Motor neuron (in vitro differentiated cells): ENCODE measurements at regions not wholly inside any gene's neighbourhood (a gene's known extent, or its start where the extent isn't known, plus 50 kb on each side); places are given as distances from the start of the nearest gene placed in this dataset.
A peak's percentile ranks its signal among the peaks of the same experiment; 100 is the strongest.

Source experiments
- ATAC-seq, 8 experiments: fragments of 200-7000 bp; cut with Tn5 transposase; replicated peaks in 6 of 8; 2 replicates each; pipeline ENCODE4 v1.8.0; 2021; ENCODE audit warnings: mild to moderate bottlenecking in 8 of 8, moderate library complexity in 8 of 8
- H3K27ac ChIP-seq, 2 donors: fragments of 250-450 bp; sonication (Bioruptor Pico); 2 replicates each; pipeline ENCODE4 v1.9.0; 2021; ENCODE audit warnings: antibody characterized with exemption in 2 of 2, mild to moderate bottlenecking in 2 of 2, moderate library complexity in 1 of 2
- H3K4me1 ChIP-seq, 2 donors: fragments of 250-450 bp; sonication (Bioruptor Pico); replicated peaks in 1 of 2; 2 replicates each; pipeline ENCODE4 v1.6.1; 2021; ENCODE audit warnings: antibody characterized with exemption in 2 of 2, mild to moderate bottlenecking in 2 of 2, moderate library complexity in 1 of 2
- H3K4me3 ChIP-seq, 5 donors: fragments of 250-450 bp; sonication (Bioruptor Pico); 2 replicates each; pipeline ENCODE4 v1.9.0; 2021; ENCODE audit warnings: antibody characterized with exemption in 5 of 5, mild to moderate bottlenecking in 5 of 5, moderate library complexity in 4 of 5
- WGBS, 10 experiments: fragments of 450-650 bp; shearing (Covaris generic); methylation state at CpG; one replicate each; pipeline ENCODE4 v1.0.0; 2022; 5-methylcytosine and 5-hydroxymethylcytosine counted together
- in situ Hi-C, 9 experiments: fragments of 400-800 bp; cut with MboI; loops; one replicate each; pipeline ENCODE4 v1.15.0; 2021; ENCODE audit warnings: low sequenced_read_pairs in 9 of 9, low pct_unique_long_range_greater_than_20kb in 2 of 9; ENCODE audit not compliant: unreplicated experiment in 9 of 9

- ATAC-seq = no peak
These were observed 96.8 kb downstream of the DKK1 start for GRCh38 chr10:52410916-52411315.

GRCh38 chr10:52419281-52419680 lies 105.2 kb downstream of the DKK1 start:
- in situ Hi-C loops = no loop called here
- H3K27ac ChIP-seq = no peak overlapping the region
- peak in 2 of 8 experiments; percentile 46 to 68 for ATAC-seq
- no peak overlapping the region for H3K4me3 ChIP-seq
- no peaks in the 10 kb centered on the region for H3K4me1 ChIP-seq

More at GRCh38 chr10:52410916-52411315, 96.8 kb downstream of the DKK1 start:
- no peak overlapping the region for H3K4me3 ChIP-seq
- H3K4me1 ChIP-seq = no peaks in the 10 kb centered on the region
- no peak overlapping the region for H3K27ac ChIP-seq
- in situ Hi-C loops = no loop called here
- WGBS, 10 experiments = 73 to 100% (median 95%) methylated on average over 3 to 12 of the region's 21 CpGs; no CpG with 5 or more reads in 5 of the 10 experiments

GRCh38 chr10:52420656-52421055 lies 106.6 kb downstream of the DKK1 start:
- no peak for ATAC-seq
- no peaks in the 10 kb centered on the region for H3K4me1 ChIP-seq
- in situ Hi-C loops = no loop called here
- H3K4me3 ChIP-seq = no peak overlapping the region
- 0 to 100% (median 88%) methylated on average over 1 to 4 of the region's 4 CpGs; no CpG with 5 or more reads in 2 of the 10 experiments for WGBS, 10 experiments
- H3K27ac ChIP-seq = no peak overlapping the region

GRCh38 chr10:52423369-52423768 lies 109.3 kb downstream of the DKK1 start:
- no peak overlapping the region for H3K27ac ChIP-seq
- no peak for ATAC-seq
- 40 to 96% (median 88%) methylated on average over 1 to 4 of the region's 4 CpGs; no CpG with 5 or more reads in 3 of the 10 experiments for WGBS, 10 experiments
- no peak overlapping the region for H3K4me3 ChIP-seq
- no peaks in the 10 kb centered on the region for H3K4me1 ChIP-seq
- in situ Hi-C loops = no loop called here

GRCh38 chr10:52424341-52424740 lies 110.3 kb downstream of the DKK1 start:
- no peak overlapping the region for H3K27ac ChIP-seq
- no peak overlapping the region for H3K4me3 ChIP-seq
- in situ Hi-C loops = no loop called here
- 45 to 73% (median 63%) methylated on average over 1 to 3 of the region's 3 CpGs; no CpG with 5 or more reads in 2 of the 10 experiments for WGBS, 10 experiments
- ATAC-seq = no peak
- no peaks in the 10 kb centered on the region for H3K4me1 ChIP-seq

- 76 to 100% (median 94%) methylated on average over 2 to 11 of the region's 11 CpGs; no CpG with 5 or more reads in 1 of the 10 experiments for WGBS, 10 experiments
- H3K4me3 ChIP-seq = no peak overlapping the region
- H3K27ac ChIP-seq = no peak overlapping the region
- H3K4me1 ChIP-seq = no peaks in the 10 kb centered on the region
- in situ Hi-C loops = no loop called here
- ATAC-seq = no peak
These were observed 120.7 kb downstream of the DKK1 start for GRCh38 chr10:52434734-52435133.

- Histone ChIP-seq H3K4me1 (no peaks in the 10 kb centered on the region), H3K27ac (no peak overlapping the region), H3K4me3 (no peak overlapping the region)
- WGBS, 10 experiments = 43 to 100% (median 80%) methylated on average over 2 to 5 of the region's 5 CpGs
- ATAC-seq = no peak
- in situ Hi-C loops = no loop called here
These were observed 122.6 kb downstream of the DKK1 start for GRCh38 chr10:52436664-52437063.

- no peaks in the 10 kb centered on the region for H3K4me1 ChIP-seq
- no peak overlapping the region for H3K27ac ChIP-seq
- 20 to 100% (median 93%) methylated on average over 1 of the region's 1 CpG; no CpG with 5 or more reads in 3 of the 10 experiments for WGBS, 10 experiments
- ATAC-seq = no peak
- in situ Hi-C loops = no loop called here
- H3K4me3 ChIP-seq = no peak overlapping the region
These were observed 123.1 kb downstream of the DKK1 start for GRCh38 chr10:52437205-52437646.

- peak in 1 of 8 experiments; percentile 76 for ATAC-seq
- H3K4me1 ChIP-seq = no peaks in the 10 kb centered on the region
- H3K4me3 ChIP-seq = no peak overlapping the region
- 38 to 100% (median 94%) methylated on average over 1 to 6 of the region's 6 CpGs; no CpG with 5 or more reads in 1 of the 10 experiments for WGBS, 10 experiments
- in situ Hi-C loops = no loop called here
- H3K27ac ChIP-seq = no peak overlapping the region
These were observed 124.0 kb downstream of the DKK1 start for GRCh38 chr10:52438119-52438518.

GRCh38 chr10:52440612-52441285 lies 126.7 kb downstream of the DKK1 start:
- Histone ChIP-seq H3K4me1 (no peaks in the 10 kb centered on the region), H3K27ac (no peak overlapping the region), H3K4me3 (no peak overlapping the region)
- WGBS, 10 experiments = 24 to 90% (median 78%) methylated on average over 2 to 6 of the region's 7 CpGs; no CpG with 5 or more reads in 2 of the 10 experiments
- in situ Hi-C loops = no loop called here
- no peak for ATAC-seq

GRCh38 chr10:52442576-52442975 lies 128.5 kb downstream of the DKK1 start:
- Histone ChIP-seq H3K4me3 (no peak overlapping the region), H3K4me1 (no peaks in the 10 kb centered on the region), H3K27ac (no peak overlapping the region)
- ATAC-seq = peak in 2 of 8 experiments; percentile 6 to 10
- in situ Hi-C loops = no loop called here

GRCh38 chr10:52443419-52444388 lies 129.6 kb downstream of the DKK1 start:
- in situ Hi-C loops = no loop called here
- Histone ChIP-seq H3K4me3 (no peak overlapping the region), H3K4me1 (no peaks in the 10 kb centered on the region), H3K27ac (no peak overlapping the region)
- WGBS, 10 experiments = 0 to 75% (median 47%) methylated on average over 1 to 3 of the region's 3 CpGs
- ATAC-seq = peak; percentile 36 to 89 (median 76)

- in situ Hi-C loops = no loop called here
- no peak overlapping the region for H3K27ac ChIP-seq
- ATAC-seq = no peak
- no peak overlapping the region for H3K4me3 ChIP-seq
- 18 to 100% (median 66%) methylated on average over 2 to 5 of the region's 5 CpGs for WGBS, 10 experiments
- no peaks in the 10 kb centered on the region for H3K4me1 ChIP-seq
These were observed 132.3 kb downstream of the DKK1 start for GRCh38 chr10:52446391-52446790.
